NT2/D1 (cell line): ENCODE measurements at regions not wholly inside any gene's neighbourhood (a gene's known extent, or its start where the extent isn't known, plus 50 kb on each side); places are given as distances from the start of the nearest gene placed in this dataset.

Source experiments
- DNase-seq: peaks from one replicate; pipeline ENCODE4 v3.0.0-alpha.2; 2011; ENCODE audit warnings: low read depth, low spot score
- H3K27me3 ChIP-seq: 2 replicates; pipeline ENCODE4 v1.6.0; 2011; ENCODE audit warnings: mild to moderate bottlenecking; ENCODE audit not compliant: insufficient read length, insufficient read depth
- H3K36me3 ChIP-seq: 2 replicates; pipeline ENCODE4 v1.6.1; 2011; ENCODE audit warnings: mild to moderate bottlenecking, low read length, mixed read lengths; ENCODE audit not compliant: insufficient read depth, insufficient read length
- H3K4me1 ChIP-seq: 2 replicates; pipeline ENCODE4 v1.5.1; 2011; ENCODE audit not compliant: insufficient read depth, insufficient read length
- H3K4me3 ChIP-seq: 2 replicates; pipeline ENCODE4 v1.5.1; 2011; ENCODE audit warnings: low read depth; ENCODE audit not compliant: insufficient read length
- H3K9ac ChIP-seq: 2 replicates; pipeline ENCODE4 v1.6.0; 2011; ENCODE audit warnings: low read depth; ENCODE audit not compliant: insufficient read length
- H3K9me3 ChIP-seq: 2 replicates; pipeline ENCODE4 v1.5.1; 2011; ENCODE audit warnings: mild to moderate bottlenecking, low read length; ENCODE audit not compliant: insufficient read depth
- SUZ12 ChIP-seq: IDR thresholded peaks from 2 replicates; pipeline ENCODE4 v1.6.1; 2011; ENCODE audit not compliant: insufficient read length, insufficient read depth; ENCODE audit errors: extremely low read depth
- YY1 ChIP-seq: IDR thresholded peaks from 2 replicates; pipeline ENCODE4 v1.6.1; 2011; ENCODE audit not compliant: insufficient read length, insufficient read depth
- ZNF274 ChIP-seq: IDR thresholded peaks from 2 replicates; pipeline ENCODE4 v1.6.1; 2011; ENCODE audit warnings: mild to moderate bottlenecking, low read depth, low read length

GRCh38 chr10:128969551-128969950 is 497.5 kb upstream of the MGMT start:
- no peak for DNase-seq
- TF ChIP-seq YY1 (no peak), ZNF274 (no peak), SUZ12 (no peak)
- Histone ChIP-seq H3K4me1 (no peaks in the 10 kb centered on the region), H3K36me3 (no peaks in the 10 kb centered on the region), H3K9ac (no peak overlapping the region), H3K27me3 (no peaks in the 10 kb centered on the region), H3K4me3 (no peak overlapping the region), H3K9me3 (no peaks in the 10 kb centered on the region)

- H3K9ac ChIP-seq = no peak overlapping the region
- TF ChIP-seq ZNF274 (no peak), SUZ12 (no peak), YY1 (no peak)
- no peaks in the 10 kb centered on the region for H3K27me3 ChIP-seq
Measured at GRCh38 chr10:128971374-128972035, 495.5 kb upstream of the MGMT start.

GRCh38 chr10:128972036-128972405 is 495.0 kb upstream of the MGMT start:
- H3K27me3 ChIP-seq = no peaks in the 10 kb centered on the region
- TF ChIP-seq YY1 (no peak), SUZ12 (no peak), ZNF274 (no peak)
- no peaks in the 10 kb centered on the region for H3K4me1 ChIP-seq
- no peak for DNase-seq
- no peaks in the 10 kb centered on the region for H3K36me3 ChIP-seq
- no peak overlapping the region for H3K9ac ChIP-seq
- H3K9me3 ChIP-seq = no peaks in the 10 kb centered on the region
- no peak overlapping the region for H3K4me3 ChIP-seq

More at GRCh38 chr10:128971374-128972035, 495.5 kb upstream of the MGMT start:
- Histone ChIP-seq H3K9me3 (no peaks in the 10 kb centered on the region), H3K36me3 (no peaks in the 10 kb centered on the region), H3K4me3 (no peak overlapping the region), H3K4me1 (no peaks in the 10 kb centered on the region)
- DNase-seq = no peak

GRCh38 chr10:128973221-128973620 is 493.8 kb upstream of the MGMT start:
- Histone ChIP-seq H3K36me3 (no peaks in the 10 kb centered on the region), H3K4me1 (no peaks in the 10 kb centered on the region), H3K27me3 (no peaks in the 10 kb centered on the region), H3K9me3 (no peaks in the 10 kb centered on the region), H3K9ac (no peak overlapping the region), H3K4me3 (no peak overlapping the region)
- DNase-seq = no peak
- TF ChIP-seq ZNF274 (no peak), SUZ12 (no peak), YY1 (no peak)

GRCh38 chr10:128976856-128977255 is 490.2 kb upstream of the MGMT start:
- no peak for TF ChIP-seq YY1
- no peak for TF ChIP-seq SUZ12
- no peak for TF ChIP-seq ZNF274
- H3K4me1 ChIP-seq = no peaks in the 10 kb centered on the region
- no peak overlapping the region for H3K9ac ChIP-seq
- H3K27me3 ChIP-seq = no peaks in the 10 kb centered on the region
- no peak overlapping the region for H3K4me3 ChIP-seq
- H3K9me3 ChIP-seq = no peaks in the 10 kb centered on the region
- DNase-seq = no peak
- H3K36me3 ChIP-seq = no peaks in the 10 kb centered on the region

- Histone ChIP-seq H3K9me3 (no peaks in the 10 kb centered on the region), H3K36me3 (no peaks in the 10 kb centered on the region), H3K27me3 (no peaks in the 10 kb centered on the region), H3K9ac (no peak overlapping the region), H3K4me3 (no peak overlapping the region), H3K4me1 (no peaks in the 10 kb centered on the region)
- TF ChIP-seq YY1 = no peak
- TF ChIP-seq ZNF274 = no peak
- TF ChIP-seq SUZ12 = no peak
- DNase-seq = no peak
Measured at GRCh38 chr10:128978211-128978610, 488.8 kb upstream of the MGMT start.

- H3K9ac ChIP-seq = no peak overlapping the region
- H3K9me3 ChIP-seq = no peaks in the 10 kb centered on the region
- TF ChIP-seq SUZ12 (no peak), ZNF274 (no peak), YY1 (no peak)
- H3K4me1 ChIP-seq = no peaks in the 10 kb centered on the region
- H3K36me3 ChIP-seq = no peaks in the 10 kb centered on the region
- no peaks in the 10 kb centered on the region for H3K27me3 ChIP-seq
- no peak overlapping the region for H3K4me3 ChIP-seq
- DNase-seq = no peak
Measured at GRCh38 chr10:128979405-128979804, 487.6 kb upstream of the MGMT start.
